ENCODE measurements at regions not wholly inside any gene's neighbourhood (a gene's known extent, or its start where the extent isn't known, plus 50 kb on each side); places are given as distances from the start of the nearest gene placed in this dataset.
A peak's percentile ranks its signal among the peaks of the same experiment; 100 is the strongest.

DNA sequence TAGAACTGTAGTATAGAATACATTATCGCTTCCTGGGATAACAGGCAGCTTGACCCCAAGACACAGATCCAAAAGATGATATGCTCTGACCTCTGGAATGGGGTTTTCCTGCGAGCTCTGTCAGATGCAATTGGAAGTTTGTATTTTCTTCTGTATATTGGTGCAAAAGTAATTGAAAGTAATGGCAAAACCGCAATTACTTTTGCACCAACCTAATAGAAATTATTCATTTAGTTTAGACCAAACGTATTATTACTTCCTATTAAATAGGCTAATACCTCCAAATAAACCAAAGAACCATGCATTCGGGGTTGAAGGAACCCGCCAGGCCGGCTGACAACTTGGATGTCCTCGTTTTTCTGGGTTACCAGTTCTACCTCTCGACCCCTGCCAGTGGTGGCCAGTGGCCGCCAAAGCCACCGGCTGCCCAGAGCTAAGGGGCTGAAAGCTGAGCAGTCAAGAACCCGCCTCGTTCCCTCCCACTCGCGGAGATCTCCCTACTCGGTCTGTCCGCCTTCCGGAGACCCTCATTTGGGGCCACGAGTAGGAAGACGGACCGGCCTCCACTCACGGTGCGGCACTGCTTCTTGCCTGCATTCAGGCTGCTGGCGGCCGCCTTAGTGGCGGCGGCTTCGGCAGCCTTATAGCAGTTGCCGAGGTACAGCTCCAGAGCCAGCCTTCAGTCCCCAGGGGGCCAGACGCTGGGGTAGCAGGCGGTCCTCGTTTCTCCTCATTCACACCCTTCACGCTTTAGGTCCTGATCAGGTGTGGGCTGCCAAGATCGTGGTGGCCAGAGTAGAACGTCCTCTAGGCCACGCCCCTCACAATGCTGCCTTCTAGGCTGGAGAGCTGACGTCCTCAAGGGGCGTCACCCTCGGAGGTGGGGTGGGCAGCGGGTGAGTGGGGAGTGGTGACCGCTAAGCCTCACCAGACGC lies 121.9 kb downstream of the RBMX2 start:
- no peak overlapping the region for H3K14ac ChIP-seq (ENCODE audit: low read length in 2 of 2)
- H4K8ac ChIP-seq (ENCODE audit: low read length): no peak overlapping the region
- H3K9me3 ChIP-seq (ENCODE audit: control insufficient read depth, low read length): no peaks in the 10 kb centered on the region
- H3K27ac ChIP-seq (ENCODE audit: low read length, poor library complexity, severe bottlenecking): no peak overlapping the region
- 55% methylated on average over 28 of the region's 42 CpGs for WGBS
- H4K91ac ChIP-seq (ENCODE audit: low read length): no peak overlapping the region
- no peak overlapping the region for H2AK5ac ChIP-seq (ENCODE audit: low read length, severe bottlenecking)
- peak overlapping the region in 1 of 2 experiments; percentile 34 for H3K18ac ChIP-seq (ENCODE audit: low read depth in 1 of 2, low read length in 2 of 2)
- H3K4me3 ChIP-seq (ENCODE audit: insufficient read depth in 1 of 2, low read depth in 1 of 2, low read length in 2 of 2): peak overlapping the region in 1 of 2 experiments; percentile 80
- no peaks in the 10 kb centered on the region for H3K36me3 ChIP-seq (ENCODE audit: control insufficient read depth in 1 of 2, insufficient read depth in 2 of 2, low read depth in 1 of 2, low read length in 2 of 2)
- H2BK15ac ChIP-seq (ENCODE audit: low read depth, poor library complexity, severe bottlenecking): no peak overlapping the region
- H3K9ac ChIP-seq (ENCODE audit: low read length): peak overlapping the region; percentile 61
- no peak overlapping the region for H3K4me2 ChIP-seq (ENCODE audit: low read length, poor library complexity, severe bottlenecking)
- H2BK12ac ChIP-seq (ENCODE audit: low read length in 2 of 2): no peak overlapping the region
- no peak overlapping the region for H2BK120ac ChIP-seq (ENCODE audit: low read depth, low read length)
- no peaks in the 10 kb centered on the region for H3K4me1 ChIP-seq (ENCODE audit: control insufficient read depth, insufficient read depth, low read depth, low read length)
- DNase-seq: peak; percentile 28
- H2AFZ ChIP-seq (ENCODE audit: low read depth, low read length): no peak overlapping the region
- H3K23ac ChIP-seq (ENCODE audit: low read length in 2 of 2): no peak overlapping the region
- no peak overlapping the region for H2BK5ac ChIP-seq (ENCODE audit: low read depth, low read length, poor library complexity, severe bottlenecking)
- peaks cover 0 to 4% of the 10 kb centered on the region in 2 experiments for H3K27me3 ChIP-seq (ENCODE audit: control insufficient read depth in 1 of 2, insufficient read depth in 1 of 2, low read length in 2 of 2)
- H3K79me1 ChIP-seq (replicated peaks; ENCODE audit: low read length, poor library complexity, severe bottlenecking): no peaks in the 10 kb centered on the region
- no peak overlapping the region for H3K4ac ChIP-seq (ENCODE audit: low read depth in 1 of 2, low read length in 2 of 2)

- H4K91ac ChIP-seq (ENCODE audit: low read length): no peak overlapping the region
- no peak overlapping the region for H3K18ac ChIP-seq (ENCODE audit: low read depth in 1 of 2, low read length in 2 of 2)
- H3K4ac ChIP-seq (ENCODE audit: low read depth in 1 of 2, low read length in 2 of 2): no peak overlapping the region
- peaks cover 0 to 4% of the 10 kb centered on the region in 2 experiments for H3K27me3 ChIP-seq (ENCODE audit: control insufficient read depth in 1 of 2, insufficient read depth in 1 of 2, low read length in 2 of 2)
- H2BK12ac ChIP-seq (ENCODE audit: low read length in 2 of 2): no peak overlapping the region
- H2AK5ac ChIP-seq (ENCODE audit: low read length, severe bottlenecking): no peak overlapping the region
- no peak overlapping the region for H2BK15ac ChIP-seq (ENCODE audit: low read depth, poor library complexity, severe bottlenecking)
- no peaks in the 10 kb centered on the region for H3K36me3 ChIP-seq (ENCODE audit: control insufficient read depth in 1 of 2, insufficient read depth in 2 of 2, low read depth in 1 of 2, low read length in 2 of 2)
- no peaks in the 10 kb centered on the region for H3K4me1 ChIP-seq (ENCODE audit: control insufficient read depth, insufficient read depth, low read depth, low read length)
- no peak overlapping the region for H3K27ac ChIP-seq (ENCODE audit: low read length, poor library complexity, severe bottlenecking)
- H2BK120ac ChIP-seq (ENCODE audit: low read depth, low read length): no peak overlapping the region
- H4K8ac ChIP-seq (ENCODE audit: low read length): no peak overlapping the region
- H3K9ac ChIP-seq (ENCODE audit: low read length): peak overlapping the region; percentile 61
- H3K4me3 ChIP-seq (ENCODE audit: insufficient read depth in 1 of 2, low read depth in 1 of 2, low read length in 2 of 2): peak overlapping the region in 1 of 2 experiments; percentile 80
- no peak overlapping the region for H3K23ac ChIP-seq (ENCODE audit: low read length in 2 of 2)
- H2BK5ac ChIP-seq (ENCODE audit: low read depth, low read length, poor library complexity, severe bottlenecking): no peak overlapping the region
- no peak overlapping the region for H3K14ac ChIP-seq (ENCODE audit: low read length in 2 of 2)
- H2AFZ ChIP-seq (ENCODE audit: low read depth, low read length): no peak overlapping the region
- no peaks in the 10 kb centered on the region for H3K9me3 ChIP-seq (ENCODE audit: control insufficient read depth, low read length)
- 90% methylated on average over 2 of the region's 6 CpGs for WGBS
- H3K79me1 ChIP-seq (replicated peaks; ENCODE audit: low read length, poor library complexity, severe bottlenecking): no peaks in the 10 kb centered on the region
- H3K4me2 ChIP-seq (ENCODE audit: low read length, poor library complexity, severe bottlenecking): no peak overlapping the region
- no peak for DNase-seq
Observed at GRCh38 chrX:130524476-130525194, 122.8 kb downstream of the RBMX2 start.

DNA sequence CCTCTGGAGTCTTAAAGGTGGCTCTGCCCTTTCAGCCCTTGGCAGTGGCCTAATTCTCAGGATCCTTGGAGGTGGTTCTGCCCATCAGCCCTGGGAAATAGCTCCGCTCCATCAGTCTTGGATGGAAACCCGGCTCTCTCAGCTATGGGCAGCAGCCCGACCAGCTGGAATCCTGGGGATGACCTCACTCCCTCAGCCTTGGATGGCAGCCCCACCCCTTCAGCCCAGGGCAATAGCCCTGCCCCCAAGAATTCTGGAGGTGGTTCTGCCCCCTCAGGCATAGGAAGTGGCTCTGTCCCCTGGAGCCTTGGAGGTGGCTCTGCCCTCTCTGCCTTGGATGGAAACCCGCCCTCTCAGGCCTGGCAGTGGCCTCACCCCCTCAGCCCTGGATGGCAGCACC lies 127.7 kb downstream of the RBMX2 start:
- no peak for DNase-seq
- Histone ChIP-seq H3K27me3 (ENCODE audit: control insufficient read depth in 1 of 2, insufficient read depth in 1 of 2, low read length in 2 of 2) (peaks cover 0 to 13% of the 10 kb centered on the region in 2 experiments), H3K27ac (ENCODE audit: low read length, poor library complexity, severe bottlenecking) (no peak overlapping the region), H2BK12ac (ENCODE audit: low read length in 2 of 2) (no peak overlapping the region), H3K4me3 (ENCODE audit: insufficient read depth in 1 of 2, low read depth in 1 of 2, low read length in 2 of 2) (no peak overlapping the region), H3K9ac (ENCODE audit: low read length) (no peak overlapping the region), H2BK5ac (ENCODE audit: low read depth, low read length, poor library complexity, severe bottlenecking) (no peak overlapping the region), H3K79me1 (replicated peaks; ENCODE audit: low read length, poor library complexity, severe bottlenecking) (no peaks in the 10 kb centered on the region), H3K9me3 (ENCODE audit: control insufficient read depth, low read length) (no peaks in the 10 kb centered on the region), H2BK120ac (ENCODE audit: low read depth, low read length) (no peak overlapping the region), H2AK5ac (ENCODE audit: low read length, severe bottlenecking) (no peak overlapping the region), H3K36me3 (ENCODE audit: control insufficient read depth in 1 of 2, insufficient read depth in 2 of 2, low read depth in 1 of 2, low read length in 2 of 2) (no peaks in the 10 kb centered on the region), H3K14ac (ENCODE audit: low read length in 2 of 2) (peak overlapping the region in 1 of 2 experiments; percentile 48), H3K4me2 (ENCODE audit: low read length, poor library complexity, severe bottlenecking) (no peak overlapping the region), H4K8ac (ENCODE audit: low read length) (no peak overlapping the region), H2AFZ (ENCODE audit: low read depth, low read length) (no peak overlapping the region), H3K4me1 (ENCODE audit: control insufficient read depth, insufficient read depth, low read depth, low read length) (no peaks in the 10 kb centered on the region), H4K91ac (ENCODE audit: low read length) (no peak overlapping the region), H3K18ac (ENCODE audit: low read depth in 1 of 2, low read length in 2 of 2) (no peak overlapping the region), H3K23ac (ENCODE audit: low read length in 2 of 2) (no peak overlapping the region), H2BK15ac (ENCODE audit: low read depth, poor library complexity, severe bottlenecking) (no peak overlapping the region), H3K4ac (ENCODE audit: low read depth in 1 of 2, low read length in 2 of 2) (no peak overlapping the region)
- WGBS: 79% methylated on average over 4 of the region's 4 CpGs

DNA sequence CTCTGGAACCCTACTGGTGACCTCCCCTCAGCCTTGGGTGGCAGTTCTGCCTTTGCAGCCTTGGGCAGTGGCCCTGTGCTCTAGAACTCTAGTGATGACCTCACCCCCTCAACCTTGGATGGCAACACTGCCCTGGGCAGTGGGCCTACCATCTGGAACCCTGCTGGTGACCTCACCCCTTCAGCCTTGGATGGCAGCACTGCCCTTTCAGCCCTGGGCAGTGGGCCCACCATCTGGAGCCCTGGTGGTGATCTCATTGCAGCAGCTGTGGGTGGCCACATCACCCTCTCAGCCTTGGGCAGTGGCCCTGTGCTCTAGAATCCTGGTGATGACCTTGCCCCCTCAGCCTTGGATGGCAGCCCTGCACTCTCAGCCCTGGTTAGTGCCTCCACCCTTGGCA lies 129.3 kb downstream of the RBMX2 start:
- H3K18ac ChIP-seq (ENCODE audit: low read depth in 1 of 2, low read length in 2 of 2): no peak overlapping the region
- no peak overlapping the region for H3K23ac ChIP-seq (ENCODE audit: low read length in 2 of 2)
- peaks cover 0 to 20% of the 10 kb centered on the region in 2 experiments for H3K27me3 ChIP-seq (ENCODE audit: control insufficient read depth in 1 of 2, insufficient read depth in 1 of 2, low read length in 2 of 2)
- no peaks in the 10 kb centered on the region for H3K79me1 ChIP-seq (replicated peaks; ENCODE audit: low read length, poor library complexity, severe bottlenecking)
- no peak overlapping the region for H3K4ac ChIP-seq (ENCODE audit: low read depth in 1 of 2, low read length in 2 of 2)
- no peak overlapping the region for H3K4me2 ChIP-seq (ENCODE audit: low read length, poor library complexity, severe bottlenecking)
- H3K9ac ChIP-seq (ENCODE audit: low read length): no peak overlapping the region
- H3K4me3 ChIP-seq (ENCODE audit: insufficient read depth in 1 of 2, low read depth in 1 of 2, low read length in 2 of 2): no peak overlapping the region
- no peaks in the 10 kb centered on the region for H3K36me3 ChIP-seq (ENCODE audit: control insufficient read depth in 1 of 2, insufficient read depth in 2 of 2, low read depth in 1 of 2, low read length in 2 of 2)
- H2AFZ ChIP-seq (ENCODE audit: low read depth, low read length): no peak overlapping the region
- H3K9me3 ChIP-seq (ENCODE audit: control insufficient read depth, low read length): no peaks in the 10 kb centered on the region
- H2BK5ac ChIP-seq (ENCODE audit: low read depth, low read length, poor library complexity, severe bottlenecking): no peak overlapping the region
- H2BK15ac ChIP-seq (ENCODE audit: low read depth, poor library complexity, severe bottlenecking): no peak overlapping the region
- no peak overlapping the region for H3K14ac ChIP-seq (ENCODE audit: low read length in 2 of 2)
- H3K27ac ChIP-seq (ENCODE audit: low read length, poor library complexity, severe bottlenecking): no peak overlapping the region
- no peak overlapping the region for H4K91ac ChIP-seq (ENCODE audit: low read length)
- H2AK5ac ChIP-seq (ENCODE audit: low read length, severe bottlenecking): no peak overlapping the region
- no peaks in the 10 kb centered on the region for H3K4me1 ChIP-seq (ENCODE audit: control insufficient read depth, insufficient read depth, low read depth, low read length)
- no peak for DNase-seq
- H4K8ac ChIP-seq (ENCODE audit: low read length): no peak overlapping the region
- no peak overlapping the region for H2BK120ac ChIP-seq (ENCODE audit: low read depth, low read length)
- H2BK12ac ChIP-seq (ENCODE audit: low read length in 2 of 2): no peak overlapping the region
